Thyroid gland (tissue), 4 donors: ENCODE measurements at regions not wholly inside any gene's neighbourhood (a gene's known extent, or its start where the extent isn't known, plus 50 kb on each side); places are given as distances from the start of the nearest gene placed in this dataset.

ENCODE experiments used
- DNase-seq, 2 donors: peaks; one replicate each; pipeline ENCODE4 v3.0.0-alpha.2; 2019
- H3K27ac ChIP-seq, 3 donors: fragments of 200-600 bp; sonication (generic); 1 replicate in 2 of 3; 2 replicates in 1 of 3; pipeline ENCODE4 v1.5.1; 2016 to 2019; ENCODE audit warnings: mild to moderate bottlenecking in 1 of 3, moderate library complexity in 1 of 3
- H3K27me3 ChIP-seq: fragments of 200-600 bp; sonication (generic); one replicate; pipeline ENCODE4 v1.5.1; 2019
- H3K36me3 ChIP-seq, 2 donors: fragments of 200-600 bp; sonication (generic); one replicate each; pipeline ENCODE4 v1.5.1; 2016 to 2019
- H3K4me1 ChIP-seq, 2 donors: fragments of 200-600 bp; sonication (generic); one replicate each; pipeline ENCODE4 v1.5.1; 2017 to 2019
- H3K4me3 ChIP-seq, 3 donors: fragments of 200-600 bp; sonication (generic); replicated peaks in 1 of 3; 1 replicate in 2 of 3; 2 replicates in 1 of 3; pipeline ENCODE4 v1.5.1; 2016; ENCODE audit warnings: mild to moderate bottlenecking in 1 of 3
- H3K9me3 ChIP-seq: fragments of 200-600 bp; sonication (generic); one replicate; pipeline ENCODE4 v1.5.1; 2017
- CTCF ChIP-seq, 6 experiments: fragments of 200-600 bp in 3 of 6; fragments of 450-650 bp in 3 of 6; sonication (generic) in 3 of 6; IDR thresholded peaks; one replicate each; pipeline ENCODE4 v1.5.1; 2016 to 2019; ENCODE audit warnings: antibody characterized with exemption in 6 of 6, mild to moderate bottlenecking in 2 of 6, inconsistent platforms in 1 of 6, moderate library complexity in 1 of 6
- POLR2A ChIP-seq, 2 donors: fragments of 450-650 bp; IDR thresholded peaks; one replicate each; pipeline ENCODE4 v1.6.1; 2017; ENCODE audit warnings: antibody characterized with exemption in 2 of 2, mild to moderate bottlenecking in 2 of 2, moderate library complexity in 1 of 2
- WGBS, 2 donors: methylation state at CpG; one replicate each; pipeline ENCODE4 v1.1.5; 2017; 5-methylcytosine and 5-hydroxymethylcytosine counted together
- intact Hi-C: fragments of 100-400 bp; cut with DNase I; formaldehyde crosslinking; loops from one replicate; pipeline ENCODE4 v1.15.1; 2023

- Histone ChIP-seq H3K36me3 (no peaks in the 10 kb centered on the region), H3K27ac (no peak overlapping the region), H3K4me3 (no peak overlapping the region), H3K27me3 (no peaks in the 10 kb centered on the region), H3K4me1 (no peaks in the 10 kb centered on the region), H3K9me3 (no peaks in the 10 kb centered on the region)
- DNase-seq = no peak
- intact Hi-C loops = no loop called here
- TF ChIP-seq POLR2A (IDR thresholded peaks at IDR 0.05) (no peak), CTCF (IDR thresholded peaks at IDR 0.05) (no peak)
Observed at GRCh38 chr11:91404344-91404743, 820.3 kb upstream of the FAT3 start.

- Histone ChIP-seq H3K36me3 (no peaks in the 10 kb centered on the region), H3K9me3 (no peaks in the 10 kb centered on the region), H3K4me3 (no peak overlapping the region), H3K27me3 (no peaks in the 10 kb centered on the region), H3K4me1 (no peaks in the 10 kb centered on the region), H3K27ac (no peak overlapping the region)
- no peak for TF ChIP-seq POLR2A (IDR thresholded peaks at IDR 0.05)
- no peak for TF ChIP-seq CTCF (IDR thresholded peaks at IDR 0.05)
- DNase-seq = no peak
- WGBS, 2 donors = 62 to 63% methylated on average over 2 of the region's 2 CpGs
- intact Hi-C loops = no loop called here
Observed at GRCh38 chr11:91397134-91397468, 827.5 kb upstream of the FAT3 start.

GRCh38 chr11:91396236-91397133 is 828.1 kb upstream of the FAT3 start:
- H3K27me3 ChIP-seq = no peaks in the 10 kb centered on the region
- no peak overlapping the region for H3K4me3 ChIP-seq
- intact Hi-C loops = no loop called here
- H3K9me3 ChIP-seq = no peaks in the 10 kb centered on the region
- no peak for DNase-seq
- H3K4me1 ChIP-seq = no peaks in the 10 kb centered on the region
- 79 to 86% methylated on average over 6 of the region's 6 CpGs for WGBS, 2 donors
- H3K36me3 ChIP-seq = no peaks in the 10 kb centered on the region
- TF ChIP-seq CTCF (IDR thresholded peaks at IDR 0.05) = no peak
- no peak overlapping the region for H3K27ac ChIP-seq

GRCh38 chr11:91394727-91395414 is 829.7 kb upstream of the FAT3 start:
- Histone ChIP-seq H3K9me3 (no peaks in the 10 kb centered on the region), H3K4me3 (no peak overlapping the region), H3K27me3 (no peaks in the 10 kb centered on the region), H3K4me1 (no peaks in the 10 kb centered on the region), H3K27ac (no peak overlapping the region), H3K36me3 (no peaks in the 10 kb centered on the region)
- TF ChIP-seq CTCF (IDR thresholded peaks at IDR 0.05) (no peak), POLR2A (IDR thresholded peaks at IDR 0.05) (no peak)
- 63 to 64% methylated on average over 5 of the region's 5 CpGs for WGBS, 2 donors
- no peak for DNase-seq
- intact Hi-C loops = no loop called here

GRCh38 chr11:91394073-91394726 is 830.4 kb upstream of the FAT3 start:
- Histone ChIP-seq H3K4me1 (no peaks in the 10 kb centered on the region), H3K27ac (no peak overlapping the region), H3K9me3 (no peaks in the 10 kb centered on the region), H3K27me3 (no peaks in the 10 kb centered on the region), H3K4me3 (no peak overlapping the region), H3K36me3 (no peaks in the 10 kb centered on the region)
- WGBS, 2 donors = 66 to 67% methylated on average over 6 of the region's 6 CpGs
- intact Hi-C loops = no loop called here
- TF ChIP-seq CTCF (IDR thresholded peaks at IDR 0.05) = no peak
- DNase-seq = no peak
